GM18909 (cell line): ENCODE measurements at regions not wholly inside any gene's neighbourhood (a gene's known extent, or its start where the extent isn't known, plus 50 kb on each side); places are given as distances from the start of the nearest gene placed in this dataset.

Source experiments
- ATAC-seq: cut with Tn5 transposase; IDR thresholded peaks from one replicate; pipeline ENCODE4 v1.9.1; 2021; ENCODE audit warnings: mild to moderate bottlenecking; ENCODE audit not compliant: unreplicated experiment, poor library complexity

DNA sequence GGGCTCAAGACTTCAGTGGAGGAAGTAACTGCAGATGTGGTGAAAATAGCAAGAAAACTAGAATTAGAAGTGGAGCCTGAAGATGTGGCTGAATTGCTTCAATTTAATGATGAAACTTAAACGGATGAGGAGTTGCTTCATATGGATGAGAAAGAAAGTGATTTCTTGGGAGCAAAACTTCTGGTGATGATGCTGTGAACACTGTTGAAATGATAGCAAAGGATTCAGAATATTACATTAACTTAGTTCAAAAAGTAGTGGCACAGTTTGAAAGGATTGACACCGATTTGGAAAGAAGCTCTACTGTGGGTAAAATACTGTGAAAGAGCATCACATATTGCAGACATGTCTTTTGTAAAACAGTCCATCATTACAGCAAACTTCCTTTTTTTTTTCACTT is 638.0 kb downstream of the NYAP2 start:
- ATAC-seq: no peak

- peak; percentile 12 for ATAC-seq
These were observed 632.4 kb downstream of the NYAP2 start for GRCh38 chr2:226031647-226032501.

DNA sequence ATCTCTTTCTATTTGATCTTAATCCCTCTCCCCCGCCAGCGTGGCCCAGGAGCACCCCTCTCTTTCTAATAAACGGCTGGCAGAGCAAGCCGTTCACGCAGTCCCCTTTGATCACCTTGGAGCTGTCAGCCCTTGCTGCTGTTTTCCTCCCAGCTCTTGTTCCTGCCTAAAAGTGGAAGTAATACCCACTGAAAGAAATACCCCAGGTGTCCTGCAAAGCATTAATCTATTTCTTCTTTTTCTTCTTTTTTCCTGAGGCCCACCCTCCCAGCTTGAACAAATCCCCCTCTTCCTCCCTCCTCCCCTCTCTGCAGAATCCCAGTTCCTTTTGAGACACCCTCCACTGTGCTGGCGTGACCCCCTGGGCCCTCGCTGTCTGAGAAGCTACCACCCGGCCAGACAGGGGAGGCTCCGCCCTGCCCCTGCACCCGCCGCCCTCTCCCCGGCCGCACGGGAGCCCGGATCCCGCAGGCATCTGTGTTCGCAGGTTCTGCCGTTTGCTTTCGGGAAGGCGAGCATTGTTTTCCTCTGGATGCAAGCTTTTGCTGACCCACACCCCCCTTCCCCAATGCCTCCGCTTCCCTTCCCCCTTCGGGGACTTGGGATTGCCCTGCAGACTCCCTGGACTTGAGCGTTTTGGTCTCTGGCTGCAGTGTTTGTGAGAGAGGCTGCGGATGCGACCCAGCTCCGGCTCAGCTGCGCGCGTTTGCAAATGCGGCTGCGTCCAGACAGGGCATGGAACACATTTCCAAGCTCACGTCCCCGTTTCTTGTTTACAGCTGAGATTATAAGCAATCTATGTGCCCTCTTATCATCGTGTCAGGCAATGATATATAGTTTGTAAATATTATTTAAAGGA is 631.5 kb downstream of the NYAP2 start:
- ATAC-seq: peak; percentile 56

DNA sequence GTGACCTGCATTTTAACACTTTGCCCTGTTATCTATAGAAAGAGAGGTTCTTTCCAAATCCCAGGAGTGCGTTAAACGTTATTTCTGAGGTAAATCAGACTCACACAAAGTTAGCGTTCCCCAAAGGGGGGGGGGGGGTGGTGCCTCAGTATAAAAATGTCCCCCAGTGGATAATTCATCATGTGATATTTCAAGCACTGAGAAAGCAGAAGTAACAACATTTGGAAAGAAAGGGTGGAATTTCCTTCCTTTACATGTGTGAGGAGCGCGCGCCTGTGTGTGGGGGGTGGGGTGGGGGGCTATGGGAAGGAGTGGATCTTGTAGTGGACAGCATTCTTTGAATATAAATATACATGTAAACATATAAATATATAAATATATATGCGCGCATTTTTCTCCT is 630.9 kb downstream of the NYAP2 start:
- no peak for ATAC-seq

GRCh38 chr2:226023946-226024345 is 624.4 kb downstream of the NYAP2 start:
- ATAC-seq: no peak

- no peak for ATAC-seq
These were observed 623.9 kb downstream of the NYAP2 start for GRCh38 chr2:226023383-226023782.

- no peak for ATAC-seq
These were observed 621.4 kb downstream of the NYAP2 start for GRCh38 chr2:226020956-226021355.

- ATAC-seq: no peak
These were observed 620.7 kb downstream of the NYAP2 start for GRCh38 chr2:226020176-226020575.

DNA sequence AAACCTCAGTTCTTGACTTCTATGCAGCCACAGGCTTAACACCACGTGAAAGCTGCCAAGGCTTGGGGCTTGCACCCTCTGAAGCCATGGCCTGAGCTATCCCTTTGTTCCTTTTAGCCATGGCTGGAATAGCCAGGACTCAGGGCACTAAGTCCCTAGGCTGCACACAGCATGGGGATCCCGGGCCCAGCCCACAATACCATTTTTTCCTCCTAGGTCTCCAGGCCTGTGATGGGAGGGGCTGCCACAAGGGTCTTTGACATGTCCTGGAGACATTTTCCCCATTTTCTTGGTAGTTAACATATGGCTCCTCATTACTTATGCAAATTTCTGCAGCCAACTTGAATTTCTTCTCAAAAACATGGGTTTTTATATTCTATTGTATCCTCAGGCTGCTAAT is 619.1 kb downstream of the NYAP2 start:
- no peak for ATAC-seq

- ATAC-seq: no peak
These were observed 618.0 kb downstream of the NYAP2 start for GRCh38 chr2:226017537-226017936.

GRCh38 chr2:226017107-226017506 is 617.6 kb downstream of the NYAP2 start:
- no peak for ATAC-seq

GRCh38 chr2:226011716-226012450 is 612.4 kb downstream of the NYAP2 start:
- no peak for ATAC-seq

- peak; percentile 56 for ATAC-seq
These were observed 602.9 kb downstream of the NYAP2 start for GRCh38 chr2:226002438-226002837.

- no peak for ATAC-seq
These were observed 602.2 kb downstream of the NYAP2 start for GRCh38 chr2:226001716-226002115.

- ATAC-seq: no peak
These were observed 600.2 kb downstream of the NYAP2 start for GRCh38 chr2:225999692-226000091.

DNA sequence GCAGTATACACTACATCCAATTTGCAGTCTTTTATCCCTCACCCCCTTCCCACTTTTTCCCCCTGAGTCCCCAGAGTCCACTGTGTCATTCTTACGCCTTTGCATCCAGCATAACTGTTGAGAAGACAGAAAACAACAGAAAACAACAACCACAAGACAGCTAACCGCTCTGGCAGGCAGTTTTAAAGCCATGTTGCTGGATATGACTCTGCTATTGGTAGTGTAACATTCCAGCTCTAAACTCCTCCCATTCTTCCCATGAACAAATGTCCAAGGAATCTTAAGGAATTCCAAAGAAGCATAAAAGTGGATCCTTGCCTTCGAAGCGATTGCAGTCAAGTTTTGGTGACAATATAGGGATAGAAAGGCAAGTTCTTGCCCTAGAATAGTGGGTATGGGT is 599.1 kb downstream of the NYAP2 start:
- ATAC-seq: no peak

- ATAC-seq: no peak
These were observed 598.6 kb downstream of the NYAP2 start for GRCh38 chr2:225998116-225998515.

DNA sequence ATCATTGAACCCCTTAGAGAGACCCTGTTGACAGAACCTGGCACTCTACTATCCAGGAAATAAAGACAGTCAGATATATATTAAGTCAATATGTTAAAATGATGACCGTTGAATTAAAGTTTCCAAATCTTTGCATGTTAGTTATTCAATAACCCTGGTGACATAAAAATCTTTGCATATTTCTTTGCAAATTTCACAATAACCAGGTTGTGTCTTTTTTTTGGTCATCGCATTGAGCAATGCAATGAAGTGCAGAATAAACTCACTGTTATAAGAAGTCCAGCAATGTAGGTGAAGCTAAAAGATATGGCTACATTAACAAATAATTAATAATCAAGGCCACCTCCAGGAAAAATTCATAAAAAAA is 596.9 kb downstream of the NYAP2 start:
- ATAC-seq: no peak

DNA sequence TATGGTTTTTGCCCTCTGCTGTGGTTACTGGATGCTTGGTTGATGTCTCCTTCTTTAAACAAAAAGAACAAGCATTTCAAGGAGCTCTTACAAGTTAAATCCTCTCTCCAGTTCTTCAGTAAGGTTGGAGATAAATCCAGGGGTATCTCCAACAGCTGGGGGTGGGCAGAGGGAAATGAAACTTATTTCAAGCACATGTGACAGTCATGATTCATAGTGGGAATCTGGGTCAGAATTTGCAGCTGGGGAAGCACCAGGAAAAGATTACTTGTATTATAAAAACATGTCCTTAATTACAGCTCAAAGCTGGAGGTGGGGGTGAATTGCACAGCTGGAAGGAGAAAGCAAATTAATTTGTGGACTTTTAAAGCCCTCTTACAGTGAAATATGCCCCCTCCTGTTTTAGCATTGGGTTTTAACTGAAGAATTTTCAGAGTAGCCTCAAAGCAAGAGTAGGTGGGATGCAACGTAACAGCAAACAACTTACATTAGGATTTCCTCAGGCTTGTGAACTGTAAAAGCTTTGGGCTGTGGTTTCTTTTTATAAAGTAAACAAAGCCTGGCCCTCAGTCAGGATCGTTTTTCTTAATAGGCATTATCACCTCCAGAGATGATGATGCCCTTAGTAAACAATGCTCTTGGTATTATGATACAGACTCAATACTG is 596.4 kb downstream of the NYAP2 start:
- no peak for ATAC-seq

- ATAC-seq: no peak
These were observed 595.4 kb downstream of the NYAP2 start for GRCh38 chr2:225994748-225995405.
